ENCODE measurements at regions not wholly inside any gene's neighbourhood (a gene's known extent, or its start where the extent isn't known, plus 50 kb on each side); places are given as distances from the start of the nearest gene placed in this dataset.

- H3K9me3 ChIP-seq: no peaks in the 10 kb centered on the region
- no peaks in the 10 kb centered on the region for H3K36me3 ChIP-seq (ENCODE audit: low read depth, missing control alignments)
- WGBS, 2 donors: 77 to 86% methylated on average over 7 to 8 of the region's 8 CpGs
- H3K27me3 ChIP-seq: no peaks in the 10 kb centered on the region
- no peak overlapping the region for H3K4me3 ChIP-seq
- TF ChIP-seq POLR2A (IDR thresholded peaks at IDR 0.05): no peak
- TF ChIP-seq CTCF (IDR thresholded peaks at IDR 0.05): no peak
- intact Hi-C loops (cut with DNase I; ENCODE audit: low total_unique reads): no loop called here
- H3K27ac ChIP-seq: no peak overlapping the region
- DNase-seq: no peak
- no peaks in the 10 kb centered on the region for H3K4me1 ChIP-seq
Measured at GRCh38 chr16:55039931-55040330, 109.3 kb downstream of the IRX5 start.

GRCh38 chr16:55040366-55041086 is 109.9 kb downstream of the IRX5 start:
- no peaks in the 10 kb centered on the region for H3K27me3 ChIP-seq
- H3K4me3 ChIP-seq: no peak overlapping the region
- H3K9me3 ChIP-seq: no peaks in the 10 kb centered on the region
- H3K4me1 ChIP-seq: no peaks in the 10 kb centered on the region
- no peak for DNase-seq
- H3K27ac ChIP-seq: no peak overlapping the region
- H3K36me3 ChIP-seq (ENCODE audit: low read depth, missing control alignments): no peaks in the 10 kb centered on the region
- TF ChIP-seq POLR2A (IDR thresholded peaks at IDR 0.05) (no peak), CTCF (IDR thresholded peaks at IDR 0.05) (no peak)
- intact Hi-C loops (cut with DNase I; ENCODE audit: low total_unique reads): no loop called here
- 82 to 85% methylated on average over 19 of the region's 19 CpGs for WGBS, 2 donors

GRCh38 chr16:55041540-55042234 is 111.0 kb downstream of the IRX5 start:
- Histone ChIP-seq H3K36me3 (ENCODE audit: low read depth, missing control alignments) (no peaks in the 10 kb centered on the region), H3K27ac (no peak overlapping the region), H3K4me3 (no peak overlapping the region), H3K27me3 (no peaks in the 10 kb centered on the region), H3K9me3 (no peaks in the 10 kb centered on the region), H3K4me1 (no peaks in the 10 kb centered on the region)
- intact Hi-C loops (cut with DNase I; ENCODE audit: low total_unique reads): no loop called here
- WGBS, 2 donors: 77 to 91% methylated on average over 3 of the region's 3 CpGs
- no peak for DNase-seq
- TF ChIP-seq POLR2A (IDR thresholded peaks at IDR 0.05) (no peak), CTCF (IDR thresholded peaks at IDR 0.05) (no peak)

- 74 to 79% methylated on average over 10 to 13 of the region's 13 CpGs for WGBS, 2 donors
Measured at GRCh38 chr16:55042556-55043432, 112.1 kb downstream of the IRX5 start.

More at GRCh38 chr16:55042556-55043432, 112.1 kb downstream of the IRX5 start:
- Histone ChIP-seq H3K27me3 (no peaks in the 10 kb centered on the region), H3K4me1 (no peaks in the 10 kb centered on the region), H3K36me3 (ENCODE audit: low read depth, missing control alignments) (no peaks in the 10 kb centered on the region), H3K9me3 (no peaks in the 10 kb centered on the region), H3K27ac (no peak overlapping the region), H3K4me3 (no peak overlapping the region)
- no peak for DNase-seq
- TF ChIP-seq CTCF (IDR thresholded peaks at IDR 0.05) (no peak), POLR2A (IDR thresholded peaks at IDR 0.05) (no peak)
- intact Hi-C loops (cut with DNase I; ENCODE audit: low total_unique reads): no loop called here

Data from testis (tissue), 2 donors.